Spinal cord (tissue), 9 donors: ENCODE measurements at regions not wholly inside any gene's neighbourhood (a gene's known extent, or its start where the extent isn't known, plus 50 kb on each side); places are given as distances from the start of the nearest gene placed in this dataset.

Experiments used
- DNase-seq, 6 donors: peaks; one replicate each; pipeline versions ENCODE4 v3.0.0 to v3.0.0-alpha.2; 2013 to 2015; ENCODE audit warnings: low spot score in 6 of 6, low read depth in 4 of 6
- H3K27ac ChIP-seq: one replicate; pipeline ENCODE4 v1.5.1; 2013; ENCODE audit warnings: low read depth, low read length, control low read depth
- H3K27me3 ChIP-seq: one replicate; pipeline ENCODE4 v1.6.1; 2013; ENCODE audit warnings: low read length; ENCODE audit not compliant: control insufficient read depth, insufficient read depth
- H3K36me3 ChIP-seq: one replicate; pipeline ENCODE4 v1.6.1; 2013; ENCODE audit warnings: low read length; ENCODE audit not compliant: control insufficient read depth, insufficient read depth
- H3K4me1 ChIP-seq: one replicate; pipeline ENCODE4 v1.6.1; 2013; ENCODE audit warnings: low read length; ENCODE audit not compliant: control insufficient read depth, insufficient read depth
- H3K4me3 ChIP-seq: one replicate; pipeline ENCODE4 v1.5.1; 2013; ENCODE audit warnings: low read depth, low read length, control low read depth
- H3K9me3 ChIP-seq: one replicate; pipeline ENCODE4 v1.6.1; 2013; ENCODE audit warnings: low read length; ENCODE audit not compliant: control insufficient read depth, insufficient read depth
- WGBS: methylation state at CpG from one replicate; pipeline ENCODE4 v1.1.5; 2013; ENCODE audit warnings: missing lambda C conversion rate; ENCODE audit not compliant: insufficient coverage; 5-methylcytosine and 5-hydroxymethylcytosine counted together
- donor health status: healthy.

DNA sequence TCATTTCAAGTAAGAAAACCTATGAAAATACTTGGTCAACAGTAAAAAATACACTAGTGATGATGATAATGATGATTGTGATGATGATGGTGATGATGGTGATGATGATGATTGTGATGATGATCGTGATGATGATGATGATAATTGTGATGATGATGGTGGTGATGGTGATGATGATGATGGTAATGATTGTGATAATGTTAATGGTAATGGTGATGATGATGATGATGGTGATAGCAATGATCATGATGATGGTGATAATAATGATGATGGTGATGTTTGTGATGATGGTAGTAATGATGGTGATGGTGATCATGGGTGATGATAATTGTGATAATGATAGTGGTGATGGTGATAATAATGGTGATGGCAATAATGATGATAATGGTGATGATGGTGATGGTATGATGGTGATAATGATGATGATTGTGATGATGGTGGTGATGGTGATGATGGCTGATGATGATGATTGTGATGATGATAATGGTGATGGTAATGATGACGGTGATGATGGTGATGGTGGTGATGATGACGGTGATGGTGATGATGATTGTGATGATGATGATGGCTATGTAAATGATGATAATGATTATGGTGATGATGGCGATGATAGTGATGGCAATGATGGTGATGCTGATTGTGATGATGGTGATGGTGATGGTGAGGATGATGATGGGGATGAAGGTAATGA, 62.1 kb downstream of the VCX3A start:
- no peak overlapping the region for H3K4me3 ChIP-seq
- no peaks in the 10 kb centered on the region for H3K9me3 ChIP-seq
- DNase-seq, result no peak
- WGBS, result 95% methylated on average over 4 of the region's 4 CpGs
- H3K27me3 ChIP-seq, result no peaks in the 10 kb centered on the region
- no peak overlapping the region for H3K27ac ChIP-seq
- H3K36me3 ChIP-seq, result no peaks in the 10 kb centered on the region
- H3K4me1 ChIP-seq, result no peaks in the 10 kb centered on the region

GRCh38 chrX:6468706-6469105, 66.2 kb downstream of the VCX3A start:
- DNase-seq, result no peak
- Histone ChIP-seq H3K27ac (no peak overlapping the region), H3K4me3 (no peak overlapping the region), H3K27me3 (no peaks in the 10 kb centered on the region), H3K4me1 (no peaks in the 10 kb centered on the region), H3K36me3 (no peaks in the 10 kb centered on the region), H3K9me3 (no peaks in the 10 kb centered on the region)
- WGBS, result 87% methylated on average over 2 of the region's 4 CpGs

DNA sequence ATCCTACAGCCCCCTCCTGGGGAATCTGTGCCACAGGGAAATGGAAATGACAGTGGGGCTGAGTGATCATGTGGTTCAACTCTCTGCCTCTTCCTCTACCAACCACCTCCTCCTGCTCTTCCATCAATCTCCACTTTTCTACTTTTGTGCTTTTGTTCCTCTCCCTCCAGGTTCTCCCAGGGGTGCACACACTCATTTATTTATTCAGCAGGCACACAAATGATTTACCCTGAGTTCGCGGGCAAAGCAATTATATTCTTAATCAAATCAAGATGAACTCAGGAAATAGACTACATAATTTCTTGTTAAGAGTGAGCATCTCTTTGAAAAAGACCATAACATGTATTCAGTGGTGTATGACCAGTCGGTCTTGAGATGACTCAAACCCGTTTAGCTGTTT, 69.2 kb downstream of the VCX3A start:
- no peaks in the 10 kb centered on the region for H3K27me3 ChIP-seq
- no peaks in the 10 kb centered on the region for H3K4me1 ChIP-seq
- H3K27ac ChIP-seq, result no peak overlapping the region
- H3K4me3 ChIP-seq, result no peak overlapping the region
- peak in 1 of 6 donors; percentile 52 for DNase-seq
- H3K36me3 ChIP-seq, result no peaks in the 10 kb centered on the region
- no CpG with 5 or more reads among the region's 4 CpGs for WGBS
- H3K9me3 ChIP-seq, result no peaks in the 10 kb centered on the region

- Histone ChIP-seq H3K36me3 (no peaks in the 10 kb centered on the region), H3K4me3 (no peak overlapping the region), H3K9me3 (no peaks in the 10 kb centered on the region), H3K27me3 (no peaks in the 10 kb centered on the region), H3K27ac (no peak overlapping the region), H3K4me1 (no peaks in the 10 kb centered on the region)
- peak in 1 of 6 donors; percentile 47 for DNase-seq
- WGBS, result 48% methylated on average over 6 of the region's 6 CpGs
Measured at GRCh38 chrX:6464726-6465125, 70.2 kb downstream of the VCX3A start.

GRCh38 chrX:6460893-6461490, 73.9 kb downstream of the VCX3A start:
- Histone ChIP-seq H3K4me3 (no peak overlapping the region), H3K27me3 (no peaks in the 10 kb centered on the region), H3K4me1 (no peaks in the 10 kb centered on the region), H3K27ac (no peak overlapping the region), H3K36me3 (no peaks in the 10 kb centered on the region), H3K9me3 (no peaks in the 10 kb centered on the region)
- no peak for DNase-seq
- 96% methylated on average over 2 of the region's 6 CpGs for WGBS

GRCh38 chrX:6456196-6456595, 78.7 kb downstream of the VCX3A start:
- no peak overlapping the region for H3K4me3 ChIP-seq
- WGBS, result 90% methylated on average over 2 of the region's 6 CpGs
- H3K27ac ChIP-seq, result no peak overlapping the region
- no peaks in the 10 kb centered on the region for H3K9me3 ChIP-seq
- H3K36me3 ChIP-seq, result no peaks in the 10 kb centered on the region
- H3K4me1 ChIP-seq, result no peaks in the 10 kb centered on the region
- DNase-seq, result no peak
- H3K27me3 ChIP-seq, result no peaks in the 10 kb centered on the region

DNA sequence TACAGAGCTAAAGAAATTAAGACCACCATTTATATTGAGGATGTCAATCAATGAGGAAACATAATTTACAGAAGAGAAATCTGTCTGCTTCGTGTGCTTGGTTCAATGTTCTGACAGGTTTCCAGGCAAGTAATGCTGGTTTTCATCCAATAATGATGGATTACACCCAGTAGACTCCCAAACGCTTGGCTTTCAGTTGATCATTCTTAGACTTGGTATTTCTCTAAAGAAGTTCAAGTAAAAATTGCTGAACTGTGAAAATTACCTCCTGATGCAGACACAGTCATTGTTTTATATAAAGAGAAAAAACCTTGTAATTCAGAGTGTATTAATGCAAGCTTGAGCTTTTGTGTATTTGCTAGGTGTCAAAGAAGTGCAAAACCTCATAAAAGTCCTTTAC, 85.0 kb downstream of the VCX3A start:
- peak in 1 of 6 donors; percentile 1 for DNase-seq
- no peak overlapping the region for H3K27ac ChIP-seq
- H3K27me3 ChIP-seq, result no peaks in the 10 kb centered on the region
- H3K9me3 ChIP-seq, result no peaks in the 10 kb centered on the region
- H3K36me3 ChIP-seq, result no peaks in the 10 kb centered on the region
- H3K4me1 ChIP-seq, result no peaks in the 10 kb centered on the region
- no CpG with 5 or more reads among the region's 2 CpGs for WGBS
- no peak overlapping the region for H3K4me3 ChIP-seq

GRCh38 chrX:6448003-6448402, 86.9 kb downstream of the VCX3A start:
- Histone ChIP-seq H3K27me3 (no peaks in the 10 kb centered on the region), H3K27ac (no peak overlapping the region), H3K36me3 (no peaks in the 10 kb centered on the region), H3K4me3 (no peak overlapping the region), H3K9me3 (no peaks in the 10 kb centered on the region), H3K4me1 (no peaks in the 10 kb centered on the region)
- peak in 3 of 6 donors; percentile 13 to 53 (median 27) for DNase-seq
- no CpG with 5 or more reads among the region's 1 CpG for WGBS

- H3K4me1 ChIP-seq, result no peaks in the 10 kb centered on the region
- no peaks in the 10 kb centered on the region for H3K27me3 ChIP-seq
- H3K4me3 ChIP-seq, result no peak overlapping the region
- DNase-seq, result no peak
- no peaks in the 10 kb centered on the region for H3K36me3 ChIP-seq
- WGBS, result 8% methylated on average over 2 of the region's 4 CpGs
- no peak overlapping the region for H3K27ac ChIP-seq
- no peaks in the 10 kb centered on the region for H3K9me3 ChIP-seq
Measured at GRCh38 chrX:6446582-6446981, 88.3 kb downstream of the VCX3A start.

DNA sequence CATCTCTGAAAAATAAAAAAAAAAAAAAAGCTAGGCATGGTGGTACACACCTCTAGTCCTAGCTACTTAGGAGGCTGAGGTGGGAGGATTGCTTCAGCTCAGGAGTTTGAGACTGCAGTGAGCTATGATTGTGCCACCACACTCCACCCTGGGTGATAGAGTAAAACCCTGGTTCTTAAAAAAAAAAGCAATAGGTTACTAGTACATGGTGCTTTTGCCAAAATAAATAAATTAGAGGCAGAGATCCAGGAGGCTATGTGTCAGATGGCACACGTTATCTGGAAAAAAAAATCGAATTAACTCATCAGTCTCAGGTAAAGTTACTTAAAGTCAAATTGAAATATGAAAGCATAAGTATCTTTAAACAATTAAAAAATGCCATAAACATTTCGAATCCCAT, 94.3 kb downstream of the VCX3A start:
- no peak for DNase-seq
- WGBS, result no CpG with 5 or more reads among the region's 3 CpGs
- no peaks in the 10 kb centered on the region for H3K36me3 ChIP-seq
- no peaks in the 10 kb centered on the region for H3K4me1 ChIP-seq
- H3K27ac ChIP-seq, result no peak overlapping the region
- H3K27me3 ChIP-seq, result no peaks in the 10 kb centered on the region
- H3K9me3 ChIP-seq, result no peaks in the 10 kb centered on the region
- no peak overlapping the region for H3K4me3 ChIP-seq
